ENCODE measurements at regions not wholly inside any gene's neighbourhood (a gene's known extent, or its start where the extent isn't known, plus 50 kb on each side); places are given as distances from the start of the nearest gene placed in this dataset.

DNA sequence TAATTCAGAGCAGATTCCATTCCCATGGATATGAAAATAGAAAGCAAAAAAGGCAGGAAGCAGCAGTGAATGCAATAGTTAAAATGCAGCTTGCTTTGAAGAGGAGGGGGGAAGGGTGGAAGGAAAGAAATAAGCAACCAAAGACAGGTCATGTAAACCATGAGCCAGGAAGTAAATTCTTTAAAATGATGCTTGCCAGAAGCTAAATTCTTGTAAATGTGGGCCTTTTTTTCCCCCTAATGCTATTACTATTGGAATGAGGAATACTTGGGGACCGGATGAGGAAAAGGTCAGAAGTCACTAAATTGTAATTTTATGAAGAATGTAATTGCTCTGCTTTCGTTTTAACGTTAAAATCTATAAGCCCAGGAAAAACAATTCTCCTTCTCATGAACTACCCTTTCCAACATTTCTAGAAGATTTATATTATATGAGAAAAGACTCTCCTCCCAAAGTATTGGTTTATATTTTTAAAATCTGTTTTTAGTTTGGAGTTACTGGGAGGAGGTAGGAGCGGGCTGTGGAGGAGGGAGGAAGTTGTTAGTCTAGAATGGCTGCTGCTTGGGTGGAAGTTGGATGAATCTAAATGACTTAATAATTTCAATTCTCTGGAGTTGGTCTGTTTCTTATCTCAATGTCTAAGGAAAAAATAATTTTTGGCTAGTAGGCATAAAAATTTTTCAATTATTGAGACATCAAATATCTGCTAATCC lies 77.6 kb upstream of the PCDH18 start:
- intact Hi-C loops (cut with DNase I; ENCODE audit: low total_unique reads): no loop called here
- H3K4me3 ChIP-seq: peak overlapping the region in 1 of 8 donors; percentile 18
- peak overlapping the region in 6 of 8 donors; percentile 23 to 58 (median 32) for H3K27ac ChIP-seq
- no peaks in the 10 kb centered on the region for H3K4me1 ChIP-seq
- WGBS, 5 donors: 45 to 72% (median 54%) methylated on average over 4 of the region's 4 CpGs
- no peaks in the 10 kb centered on the region for H3K27me3 ChIP-seq (replicated peaks in 1 of 7)
- no peak for DNase-seq
- TF ChIP-seq POLR2AphosphoS5 (IDR thresholded peaks at IDR 0.05) (no peak), POLR2A (IDR thresholded peaks at IDR 0.05) (no peak)
- TF ChIP-seq, protein P1, sequence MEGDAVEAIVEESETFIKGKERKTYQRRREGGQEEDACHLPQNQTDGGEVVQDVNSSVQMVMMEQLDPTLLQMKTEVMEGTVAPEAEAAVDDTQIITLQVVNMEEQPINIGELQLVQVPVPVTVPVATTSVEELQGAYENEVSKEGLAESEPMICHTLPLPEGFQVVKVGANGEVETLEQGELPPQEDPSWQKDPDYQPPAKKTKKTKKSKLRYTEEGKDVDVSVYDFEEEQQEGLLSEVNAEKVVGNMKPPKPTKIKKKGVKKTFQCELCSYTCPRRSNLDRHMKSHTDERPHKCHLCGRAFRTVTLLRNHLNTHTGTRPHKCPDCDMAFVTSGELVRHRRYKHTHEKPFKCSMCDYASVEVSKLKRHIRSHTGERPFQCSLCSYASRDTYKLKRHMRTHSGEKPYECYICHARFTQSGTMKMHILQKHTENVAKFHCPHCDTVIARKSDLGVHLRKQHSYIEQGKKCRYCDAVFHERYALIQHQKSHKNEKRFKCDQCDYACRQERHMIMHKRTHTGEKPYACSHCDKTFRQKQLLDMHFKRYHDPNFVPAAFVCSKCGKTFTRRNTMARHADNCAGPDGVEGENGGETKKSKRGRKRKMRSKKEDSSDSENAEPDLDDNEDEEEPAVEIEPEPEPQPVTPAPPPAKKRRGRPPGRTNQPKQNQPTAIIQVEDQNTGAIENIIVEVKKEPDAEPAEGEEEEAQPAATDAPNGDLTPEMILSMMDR (IDR thresholded peaks at IDR 0.05 in 8 of 11, conservative IDR thresholded peaks at IDR 0.05 in 3 of 11): no peak
- peaks cover 0 to 4% (median 0%) of the 10 kb centered on the region in 8 donors for H3K9me3 ChIP-seq
- H3K36me3 ChIP-seq: no peaks in the 10 kb centered on the region

- no peak for DNase-seq
- WGBS, 5 donors: 72 to 96% (median 85%) methylated on average over 1 of the region's 1 CpG
These were observed 75.8 kb upstream of the PCDH18 start for GRCh38 chr4:137608085-137608484.

GRCh38 chr4:137602436-137602835 lies 70.1 kb upstream of the PCDH18 start:
- no peak overlapping the region for H3K4me3 ChIP-seq

More at GRCh38 chr4:137608085-137608484, 75.8 kb upstream of the PCDH18 start:
- H3K4me1 ChIP-seq: no peaks in the 10 kb centered on the region
- H3K27ac ChIP-seq: no peak overlapping the region
- intact Hi-C loops (cut with DNase I; ENCODE audit: low total_unique reads): no loop called here
- H3K36me3 ChIP-seq: no peaks in the 10 kb centered on the region
- no peak overlapping the region for H3K4me3 ChIP-seq
- TF ChIP-seq, protein P1 (IDR thresholded peaks at IDR 0.05 in 8 of 11, conservative IDR thresholded peaks at IDR 0.05 in 3 of 11): no peak
- TF ChIP-seq POLR2AphosphoS5 (IDR thresholded peaks at IDR 0.05) (no peak), POLR2A (IDR thresholded peaks at IDR 0.05) (no peak)
- peaks cover 0 to 4% (median 0%) of the 10 kb centered on the region in 8 donors for H3K9me3 ChIP-seq
- no peaks in the 10 kb centered on the region for H3K27me3 ChIP-seq (replicated peaks in 1 of 7)

DNA sequence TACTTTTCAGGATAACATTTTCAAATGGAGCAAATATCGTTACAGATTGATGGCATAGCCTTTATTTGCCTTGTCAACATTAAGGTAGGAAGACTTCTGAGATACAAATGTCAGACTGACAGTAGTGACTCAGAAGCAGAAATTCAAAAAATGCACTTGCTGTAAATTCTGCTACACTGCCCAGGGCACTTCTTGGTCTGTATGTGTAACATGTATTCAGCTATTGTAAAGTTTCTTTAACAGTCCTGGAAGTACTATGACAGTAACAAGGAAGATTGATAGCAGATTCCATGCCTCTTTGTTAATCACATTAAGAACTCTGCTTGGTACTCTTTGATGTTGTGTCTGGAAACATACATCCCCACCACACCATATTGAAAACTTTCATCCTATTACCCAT lies 69.6 kb upstream of the PCDH18 start:
- Histone ChIP-seq H3K4me1 (no peaks in the 10 kb centered on the region), H3K4me3 (no peak overlapping the region), H3K27me3 (replicated peaks in 1 of 7) (no peaks in the 10 kb centered on the region), H3K9me3 (no peaks in the 10 kb centered on the region), H3K27ac (no peak overlapping the region), H3K36me3 (no peaks in the 10 kb centered on the region)
- TF ChIP-seq POLR2AphosphoS5 (IDR thresholded peaks at IDR 0.05) (no peak), POLR2A (IDR thresholded peaks at IDR 0.05) (no peak)
- TF ChIP-seq, protein P1 (IDR thresholded peaks at IDR 0.05 in 8 of 11, conservative IDR thresholded peaks at IDR 0.05 in 3 of 11): no peak
- intact Hi-C loops (cut with DNase I; ENCODE audit: low total_unique reads): no loop called here
- WGBS, 5 donors: 68 to 98% (median 81%) methylated on average over 1 of the region's 1 CpG
- DNase-seq: no peak

More at GRCh38 chr4:137602436-137602835, 70.1 kb upstream of the PCDH18 start:
- no peak overlapping the region for H3K27ac ChIP-seq
- intact Hi-C loops (cut with DNase I; ENCODE audit: low total_unique reads): no loop called here
- no peaks in the 10 kb centered on the region for H3K9me3 ChIP-seq
- no peak for DNase-seq
- TF ChIP-seq POLR2AphosphoS5 (IDR thresholded peaks at IDR 0.05): no peak
- no peak for TF ChIP-seq POLR2A (IDR thresholded peaks at IDR 0.05)
- TF ChIP-seq, protein P1 (IDR thresholded peaks at IDR 0.05 in 8 of 11, conservative IDR thresholded peaks at IDR 0.05 in 3 of 11): no peak
- no peaks in the 10 kb centered on the region for H3K27me3 ChIP-seq (replicated peaks in 1 of 7)
- H3K4me1 ChIP-seq: no peaks in the 10 kb centered on the region
- 66 to 79% (median 71%) methylated on average over 2 of the region's 2 CpGs for WGBS, 5 donors
- H3K36me3 ChIP-seq: no peaks in the 10 kb centered on the region
